MM.1S (cell line): ENCODE measurements at regions not wholly inside any gene's neighbourhood (a gene's known extent, or its start where the extent isn't known, plus 50 kb on each side); places are given as distances from the start of the nearest gene placed in this dataset.

ENCODE experiments used
- DNase-seq: peaks from one replicate; pipeline ENCODE4 v3.0.0-alpha.2; 2015
- H2AFZ ChIP-seq: fragments of 300-600 bp; sonication (generic); 2 replicates; pipeline ENCODE4 v1.6.0; 2016; ENCODE audit warnings: antibody characterized with exemption, low read length
- H3F3A ChIP-seq: fragments of 300-600 bp; sonication (generic); 2 replicates; pipeline ENCODE4 v1.6.1; 2016; ENCODE audit warnings: mild to moderate bottlenecking, antibody characterized with exemption, low read length, moderate library complexity, mixed read lengths; ENCODE audit not compliant: insufficient read depth
- H3K27ac ChIP-seq: fragments of 300-600 bp; sonication (generic); 2 replicates; pipeline ENCODE4 v1.5.1; 2016; ENCODE audit warnings: mild to moderate bottlenecking, low read length
- H3K27me3 ChIP-seq: fragments of 300-600 bp; sonication (generic); replicated peaks from 2 replicates; pipeline ENCODE4 v1.6.0; 2016; ENCODE audit warnings: low read length; ENCODE audit not compliant: insufficient read depth
- H3K36me3 ChIP-seq: fragments of 300-600 bp; sonication (generic); replicated peaks from 2 replicates; pipeline ENCODE4 v1.6.1; 2016; ENCODE audit warnings: mild to moderate bottlenecking, low read length, mixed read lengths; ENCODE audit not compliant: insufficient read depth
- H3K4me1 ChIP-seq: fragments of 300-600 bp; sonication (generic); 2 replicates; pipeline ENCODE4 v1.6.1; 2016; ENCODE audit warnings: low read length, mixed read lengths
- H3K4me2 ChIP-seq: fragments of 300-600 bp; sonication (generic); 2 replicates; pipeline ENCODE4 v1.6.0; 2016; ENCODE audit warnings: low read depth, low read length
- H3K4me3 ChIP-seq: fragments of 300-600 bp; sonication (generic); 2 replicates; pipeline ENCODE4 v1.5.1; 2016; ENCODE audit warnings: low read length, mixed read lengths
- H3K79me2 ChIP-seq: fragments of 300-600 bp; sonication (generic); 2 replicates; pipeline ENCODE4 v1.6.1; 2016; ENCODE audit warnings: mixed run types, low read length, mixed read lengths
- H3K9ac ChIP-seq: fragments of 300-600 bp; sonication (generic); 2 replicates; pipeline ENCODE4 v1.6.1; 2016; ENCODE audit warnings: low read length, mixed read lengths
- H3K9me2 ChIP-seq: fragments of 300-600 bp; sonication (generic); replicated peaks from 2 replicates; pipeline ENCODE4 v1.6.1; 2016; ENCODE audit warnings: mild to moderate bottlenecking, low read length, mixed read lengths; ENCODE audit not compliant: insufficient read depth
- H3K9me3 ChIP-seq: fragments of 300-600 bp; sonication (generic); replicated peaks from 2 replicates; pipeline ENCODE4 v1.6.1; 2016; ENCODE audit warnings: mild to moderate bottlenecking, low read length, mixed read lengths; ENCODE audit not compliant: insufficient read depth
- H4K20me1 ChIP-seq: fragments of 300-600 bp; sonication (generic); 2 replicates; pipeline ENCODE4 v1.6.1; 2016; ENCODE audit warnings: mild to moderate bottlenecking, low read length, moderate library complexity, mixed read lengths; ENCODE audit not compliant: insufficient read depth
- EZH2 ChIP-seq: fragments of 300-600 bp; sonication (generic); optimal IDR thresholded peaks from 2 replicates; pipeline ENCODE3; 2017; ENCODE audit warnings: low read depth, mild to moderate bottlenecking, antibody characterized with exemption, low read length, mixed read lengths
- EZH2phosphoT487 ChIP-seq: fragments of 300-600 bp; sonication (generic); IDR thresholded peaks from 2 replicates; pipeline ENCODE4 v1.6.1; 2018; ENCODE audit warnings: antibody characterized with exemption, low read length
- TF ChIP-seq, protein P1 (sequence below): fragments of 300-600 bp; sonication (generic); IDR thresholded peaks from 2 replicates; pipeline ENCODE4 v1.5.1; 2016; ENCODE audit warnings: antibody characterized with exemption, low read length, mixed read lengths

GRCh38 chr15:100713163-100713867, 110.9 kb downstream of the ASB7 start:
- no peaks in the 10 kb centered on the region for H3K9me2 ChIP-seq
- no peaks in the 10 kb centered on the region for H3F3A ChIP-seq
- no peak overlapping the region for H3K27ac ChIP-seq
- H3K4me3 ChIP-seq: no peak overlapping the region
- DNase-seq: no peak
- H3K79me2 ChIP-seq: no peaks in the 10 kb centered on the region
- no peaks in the 10 kb centered on the region for H3K9me3 ChIP-seq
- H2AFZ ChIP-seq: no peak overlapping the region
- no peaks in the 10 kb centered on the region for H3K36me3 ChIP-seq
- H3K4me2 ChIP-seq: no peak overlapping the region
- no peaks in the 10 kb centered on the region for H3K4me1 ChIP-seq
- no peak overlapping the region for H3K9ac ChIP-seq
- no peaks in the 10 kb centered on the region for H4K20me1 ChIP-seq
- TF ChIP-seq, protein P1, sequence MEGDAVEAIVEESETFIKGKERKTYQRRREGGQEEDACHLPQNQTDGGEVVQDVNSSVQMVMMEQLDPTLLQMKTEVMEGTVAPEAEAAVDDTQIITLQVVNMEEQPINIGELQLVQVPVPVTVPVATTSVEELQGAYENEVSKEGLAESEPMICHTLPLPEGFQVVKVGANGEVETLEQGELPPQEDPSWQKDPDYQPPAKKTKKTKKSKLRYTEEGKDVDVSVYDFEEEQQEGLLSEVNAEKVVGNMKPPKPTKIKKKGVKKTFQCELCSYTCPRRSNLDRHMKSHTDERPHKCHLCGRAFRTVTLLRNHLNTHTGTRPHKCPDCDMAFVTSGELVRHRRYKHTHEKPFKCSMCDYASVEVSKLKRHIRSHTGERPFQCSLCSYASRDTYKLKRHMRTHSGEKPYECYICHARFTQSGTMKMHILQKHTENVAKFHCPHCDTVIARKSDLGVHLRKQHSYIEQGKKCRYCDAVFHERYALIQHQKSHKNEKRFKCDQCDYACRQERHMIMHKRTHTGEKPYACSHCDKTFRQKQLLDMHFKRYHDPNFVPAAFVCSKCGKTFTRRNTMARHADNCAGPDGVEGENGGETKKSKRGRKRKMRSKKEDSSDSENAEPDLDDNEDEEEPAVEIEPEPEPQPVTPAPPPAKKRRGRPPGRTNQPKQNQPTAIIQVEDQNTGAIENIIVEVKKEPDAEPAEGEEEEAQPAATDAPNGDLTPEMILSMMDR: no peak
- no peak for TF ChIP-seq EZH2
- TF ChIP-seq EZH2phosphoT487: no peak
- no peaks in the 10 kb centered on the region; the same call in 1 of the 2 replicates for H3K27me3 ChIP-seq

DNA sequence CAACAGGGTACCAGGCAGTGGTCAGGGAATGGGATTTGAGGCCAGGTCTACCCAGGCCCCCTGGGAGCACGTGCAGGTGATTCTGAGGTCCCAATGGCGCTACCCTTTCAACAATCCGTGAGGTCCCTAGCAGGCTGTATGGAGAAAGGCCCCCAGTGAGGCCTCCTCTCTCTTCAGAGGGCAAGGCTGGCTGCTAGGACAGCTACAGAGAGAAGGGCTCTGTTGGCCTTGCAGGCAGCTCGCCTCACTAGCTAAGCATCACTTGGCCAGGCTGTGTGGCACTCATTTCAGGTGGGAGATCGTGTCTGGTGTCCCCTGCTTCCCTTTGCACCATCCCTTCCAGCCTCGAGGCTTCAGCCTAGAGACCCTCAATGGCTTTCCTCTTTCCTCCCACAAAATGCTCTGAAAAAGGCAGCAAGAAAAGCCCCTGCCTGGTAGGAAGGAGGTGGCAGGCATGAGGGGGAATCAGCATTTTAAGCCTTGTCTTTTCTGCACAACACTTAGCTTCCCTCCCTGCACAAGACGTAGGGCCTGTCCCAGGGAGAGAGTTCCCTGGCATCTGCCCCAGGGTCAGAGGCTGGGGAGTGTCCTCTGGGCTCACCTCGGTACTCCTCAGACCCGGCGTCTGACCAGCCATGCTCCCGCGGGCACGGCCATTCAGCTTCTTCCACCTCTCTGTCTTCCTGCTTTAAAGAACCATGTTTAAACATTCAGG, 111.8 kb downstream of the ASB7 start:
- no peaks in the 10 kb centered on the region for H3F3A ChIP-seq
- H3K4me2 ChIP-seq: no peak overlapping the region
- no peaks in the 10 kb centered on the region for H3K9me3 ChIP-seq
- no peaks in the 10 kb centered on the region for H3K9me2 ChIP-seq
- H3K36me3 ChIP-seq: no peaks in the 10 kb centered on the region
- H3K9ac ChIP-seq: no peak overlapping the region
- no peak for DNase-seq
- no peaks in the 10 kb centered on the region for H3K79me2 ChIP-seq
- no peak overlapping the region for H2AFZ ChIP-seq
- no peak overlapping the region for H3K27ac ChIP-seq
- no peak overlapping the region for H3K4me3 ChIP-seq
- no peaks in the 10 kb centered on the region for H3K4me1 ChIP-seq
- no peaks in the 10 kb centered on the region; the same call in 1 of the 2 replicates for H3K27me3 ChIP-seq
- TF ChIP-seq EZH2phosphoT487: no peak
- TF ChIP-seq EZH2: no peak
- TF ChIP-seq, protein P1: no peak
- H4K20me1 ChIP-seq: no peaks in the 10 kb centered on the region

DNA sequence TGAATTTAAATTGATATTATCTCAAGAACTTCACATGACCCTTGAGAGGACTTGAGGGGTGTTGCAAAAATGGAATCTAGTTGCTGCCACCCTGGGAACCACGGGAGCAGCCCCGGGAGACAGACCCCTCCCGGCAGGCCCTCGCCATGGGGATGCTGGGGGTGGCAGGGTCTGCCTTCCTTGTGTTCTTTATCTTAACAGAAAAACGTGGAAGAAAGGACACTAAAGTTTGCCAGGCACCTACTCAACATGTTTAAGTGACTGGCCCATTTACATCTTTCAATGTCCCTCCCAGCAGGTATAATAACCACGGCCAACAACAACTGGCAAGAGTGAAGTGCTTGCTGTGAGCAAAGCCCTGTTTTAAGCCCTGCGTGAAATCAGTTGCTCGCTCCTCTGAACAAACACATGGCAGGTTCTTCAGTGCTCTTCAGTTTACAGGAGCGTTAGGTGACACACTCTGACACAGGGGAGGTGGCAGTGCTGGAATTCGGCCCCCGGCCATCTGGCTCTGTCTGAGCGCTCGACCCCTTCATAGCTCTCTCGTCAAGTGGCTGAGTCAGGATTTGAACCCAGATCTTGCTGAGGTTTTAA, 112.5 kb downstream of the ASB7 start:
- Histone ChIP-seq H3K4me3 (no peak overlapping the region), H3F3A (no peaks in the 10 kb centered on the region), H3K27ac (no peak overlapping the region), H3K27me3 (no peaks in the 10 kb centered on the region; the same call in 1 of the 2 replicates), H3K36me3 (no peaks in the 10 kb centered on the region), H3K4me2 (no peak overlapping the region), H3K79me2 (no peaks in the 10 kb centered on the region), H3K4me1 (no peaks in the 10 kb centered on the region), H3K9ac (no peak overlapping the region), H2AFZ (no peak overlapping the region), H3K9me2 (no peaks in the 10 kb centered on the region), H4K20me1 (no peaks in the 10 kb centered on the region), H3K9me3 (no peaks in the 10 kb centered on the region)
- no peak for DNase-seq
- TF ChIP-seq, protein P1: no peak
- TF ChIP-seq EZH2 (no peak), EZH2phosphoT487 (no peak)
